H1 (cell line): ENCODE measurements at regions not wholly inside any gene's neighbourhood (a gene's known extent, or its start where the extent isn't known, plus 50 kb on each side); places are given as distances from the start of the nearest gene placed in this dataset.

Experiments
- POLR2AphosphoS5 ChIP-seq: IDR thresholded peaks from 2 replicates; pipeline ENCODE4 v1.6.1; 2011; ENCODE audit warnings: low read depth, low read length
- SUZ12 ChIP-seq: fragments of 200-600 bp; sonication (generic); IDR thresholded peaks from 2 replicates; pipeline ENCODE4 v1.6.1; 2012; ENCODE audit warnings: mild to moderate bottlenecking, inconsistent platforms, low read length, moderate library complexity, mixed read lengths
- TF ChIP-seq, protein P1 (sequence below), 3 experiments: IDR thresholded peaks; 1 replicate in 2 of 3; 2 replicates in 1 of 3; pipeline versions ENCODE4 v1.5.1 to v1.6.1; 2011; ENCODE audit warnings: low read length in 3 of 3, mild to moderate bottlenecking in 3 of 3, inconsistent platforms in 2 of 3, low read depth in 1 of 3, moderate library complexity in 1 of 3; ENCODE audit not compliant: insufficient read depth in 1 of 3; ENCODE audit errors: control extremely low read depth in 1 of 3

DNA sequence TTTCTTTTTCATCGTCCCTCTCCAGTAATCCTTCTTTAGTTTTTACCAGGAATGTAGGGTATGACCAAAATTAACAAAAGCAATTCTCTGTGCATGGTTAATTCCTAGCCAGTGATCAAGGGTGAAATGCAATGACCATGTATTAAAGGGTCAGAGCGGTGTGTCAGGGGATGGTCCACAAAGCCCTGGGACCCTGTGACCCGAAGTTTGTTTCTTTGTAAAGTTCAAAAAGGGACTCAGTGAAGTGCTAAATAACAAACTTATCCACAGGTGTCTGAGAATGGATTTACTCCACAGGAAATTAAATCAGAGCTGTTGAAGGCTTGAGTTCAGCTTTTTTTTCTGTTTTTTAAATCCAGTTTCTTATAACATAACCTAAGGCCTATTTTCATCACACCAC, 375.7 kb downstream of the GJA1 start:
- TF ChIP-seq, protein P1, sequence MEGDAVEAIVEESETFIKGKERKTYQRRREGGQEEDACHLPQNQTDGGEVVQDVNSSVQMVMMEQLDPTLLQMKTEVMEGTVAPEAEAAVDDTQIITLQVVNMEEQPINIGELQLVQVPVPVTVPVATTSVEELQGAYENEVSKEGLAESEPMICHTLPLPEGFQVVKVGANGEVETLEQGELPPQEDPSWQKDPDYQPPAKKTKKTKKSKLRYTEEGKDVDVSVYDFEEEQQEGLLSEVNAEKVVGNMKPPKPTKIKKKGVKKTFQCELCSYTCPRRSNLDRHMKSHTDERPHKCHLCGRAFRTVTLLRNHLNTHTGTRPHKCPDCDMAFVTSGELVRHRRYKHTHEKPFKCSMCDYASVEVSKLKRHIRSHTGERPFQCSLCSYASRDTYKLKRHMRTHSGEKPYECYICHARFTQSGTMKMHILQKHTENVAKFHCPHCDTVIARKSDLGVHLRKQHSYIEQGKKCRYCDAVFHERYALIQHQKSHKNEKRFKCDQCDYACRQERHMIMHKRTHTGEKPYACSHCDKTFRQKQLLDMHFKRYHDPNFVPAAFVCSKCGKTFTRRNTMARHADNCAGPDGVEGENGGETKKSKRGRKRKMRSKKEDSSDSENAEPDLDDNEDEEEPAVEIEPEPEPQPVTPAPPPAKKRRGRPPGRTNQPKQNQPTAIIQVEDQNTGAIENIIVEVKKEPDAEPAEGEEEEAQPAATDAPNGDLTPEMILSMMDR (IDR thresholded peaks at IDR 0.05; ENCODE audit: control extremely low read depth in 1 of 3, insufficient read depth in 1 of 3, low read depth in 1 of 3, low read length in 3 of 3), result no peak
- TF ChIP-seq SUZ12 (no peak), POLR2AphosphoS5 (no peak)
